Chondrocyte (in vitro differentiated cells): ENCODE measurements at regions not wholly inside any gene's neighbourhood (a gene's known extent, or its start where the extent isn't known, plus 50 kb on each side); places are given as distances from the start of the nearest gene placed in this dataset.

Source experiments
- DNase-seq: peaks from one replicate; pipeline ENCODE4 v3.0.0; 2021; ENCODE audit warnings: mixed read lengths, low spot score
- H3K27ac Mint-ChIP-seq: one replicate; pipeline ENCODE4 v1.8.0; 2021; ENCODE audit warnings: mild to moderate bottlenecking, moderate library complexity, mixed read lengths; ENCODE audit not compliant: unreplicated experiment
- H3K27me3 Mint-ChIP-seq: 2 replicates; pipeline ENCODE4 v1.8.0; 2021; ENCODE audit warnings: low read depth, mixed read lengths
- H3K36me3 Mint-ChIP-seq: 2 replicates; pipeline ENCODE4 v1.8.0; 2021; ENCODE audit warnings: low read depth, mixed read lengths
- H3K4me1 Mint-ChIP-seq: 2 replicates; pipeline ENCODE4 v1.8.0; 2021; ENCODE audit warnings: low read depth, mild to moderate bottlenecking, mixed read lengths
- H3K4me3 Mint-ChIP-seq: one replicate; pipeline ENCODE4 v1.8.0; 2021; ENCODE audit warnings: mild to moderate bottlenecking, moderate library complexity, mixed read lengths; ENCODE audit not compliant: unreplicated experiment
- H3K9me3 Mint-ChIP-seq: 2 replicates; pipeline ENCODE4 v1.8.0; 2021; ENCODE audit warnings: low read depth, mixed read lengths
- CTCF ChIP-seq: fragments of 200-600 bp; sonication (generic); IDR thresholded peaks from 2 replicates; pipeline ENCODE4 v1.5.0; 2021; ENCODE audit warnings: antibody characterized with exemption, mild to moderate bottlenecking, moderate library complexity

- H3K9me3 Mint-ChIP-seq, result peaks cover 44% of the 10 kb centered on the region
- no peak for DNase-seq
- no peaks in the 10 kb centered on the region for H3K4me1 Mint-ChIP-seq
- no peak for TF ChIP-seq CTCF
- no peak overlapping the region for H3K27ac Mint-ChIP-seq
- no peak overlapping the region for H3K4me3 Mint-ChIP-seq
- no peaks in the 10 kb centered on the region for H3K36me3 Mint-ChIP-seq
- no peaks in the 10 kb centered on the region for H3K27me3 Mint-ChIP-seq
These were observed 65.6 kb upstream of the CADM2 start for GRCh38 chr3:84893211-84893610.

- no peaks in the 10 kb centered on the region for H3K4me1 Mint-ChIP-seq
- DNase-seq, result no peak
- no peaks in the 10 kb centered on the region for H3K36me3 Mint-ChIP-seq
- TF ChIP-seq CTCF, result no peak
- no peak overlapping the region for H3K4me3 Mint-ChIP-seq
- H3K27ac Mint-ChIP-seq, result no peak overlapping the region
- peaks cover 13% of the 10 kb centered on the region for H3K9me3 Mint-ChIP-seq
- no peaks in the 10 kb centered on the region for H3K27me3 Mint-ChIP-seq
These were observed 54.6 kb upstream of the CADM2 start for GRCh38 chr3:84904212-84904611.

GRCh38 chr3:84904816-84905555 is 53.8 kb upstream of the CADM2 start:
- Mint-ChIP-seq H3K4me1 (no peaks in the 10 kb centered on the region), H3K4me3 (no peak overlapping the region), H3K27me3 (no peaks in the 10 kb centered on the region), H3K36me3 (no peaks in the 10 kb centered on the region), H3K9me3 (peaks cover 10% of the 10 kb centered on the region), H3K27ac (no peak overlapping the region)
- TF ChIP-seq CTCF, result no peak
- DNase-seq, result no peak

- H3K9me3 Mint-ChIP-seq, result peaks cover 5% of the 10 kb centered on the region
- no peak for DNase-seq
- H3K27ac Mint-ChIP-seq, result no peak overlapping the region
- H3K4me1 Mint-ChIP-seq, result no peaks in the 10 kb centered on the region
- no peak overlapping the region for H3K4me3 Mint-ChIP-seq
- no peak for TF ChIP-seq CTCF
- H3K27me3 Mint-ChIP-seq, result no peaks in the 10 kb centered on the region
- H3K36me3 Mint-ChIP-seq, result no peaks in the 10 kb centered on the region
These were observed 53.3 kb upstream of the CADM2 start for GRCh38 chr3:84905556-84905920.

GRCh38 chr3:84906065-84906464 is 52.7 kb upstream of the CADM2 start:
- Mint-ChIP-seq H3K4me1 (no peaks in the 10 kb centered on the region), H3K4me3 (no peak overlapping the region), H3K27me3 (no peaks in the 10 kb centered on the region), H3K36me3 (no peaks in the 10 kb centered on the region), H3K9me3 (peaks cover 5% of the 10 kb centered on the region), H3K27ac (no peak overlapping the region)
- TF ChIP-seq CTCF, result no peak
- DNase-seq, result no peak
